GM12892 (cell line): ENCODE measurements at regions not wholly inside any gene's neighbourhood (a gene's known extent, or its start where the extent isn't known, plus 50 kb on each side); places are given as distances from the start of the nearest gene placed in this dataset.

ENCODE experiments used
- POLR2A ChIP-seq: IDR thresholded peaks from 2 replicates; pipeline ENCODE4 v1.6.1; 2011; ENCODE audit warnings: low read depth, low read length, control low read depth
- POLR2AphosphoS5 ChIP-seq: IDR thresholded peaks from 2 replicates; pipeline ENCODE4 v1.6.1; 2011; ENCODE audit warnings: low read depth, low read length, control low read depth
- TAF1 ChIP-seq: IDR thresholded peaks from 2 replicates; pipeline ENCODE4 v1.6.1; 2011; ENCODE audit warnings: low read depth, mild to moderate bottlenecking, control low read depth, low read length, borderline replicate concordance

DNA sequence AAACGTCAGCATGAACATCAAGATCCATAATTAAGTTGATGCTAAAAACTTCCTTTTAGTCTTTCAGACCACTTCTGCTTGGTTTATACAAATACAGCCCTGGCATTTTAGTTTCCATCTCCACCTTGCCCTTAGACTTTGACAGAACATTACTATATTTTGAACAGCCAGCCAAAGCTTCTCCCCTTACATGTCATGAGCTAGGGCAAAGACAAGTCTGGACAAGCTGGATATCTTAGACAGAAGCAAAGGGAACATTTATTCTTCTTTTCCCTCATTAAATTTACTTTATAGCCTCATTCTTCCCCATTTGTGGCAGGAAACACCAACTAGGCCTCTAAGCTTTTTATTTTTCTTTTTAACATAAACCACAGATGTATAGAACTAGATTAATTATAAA lies 403.3 kb downstream of the SUCLG1 start:
- TF ChIP-seq TAF1 (no peak), POLR2AphosphoS5 (no peak), POLR2A (no peak)
